ENCODE measurements at regions not wholly inside any gene's neighbourhood (a gene's known extent, or its start where the extent isn't known, plus 50 kb on each side); places are given as distances from the start of the nearest gene placed in this dataset.

DNA sequence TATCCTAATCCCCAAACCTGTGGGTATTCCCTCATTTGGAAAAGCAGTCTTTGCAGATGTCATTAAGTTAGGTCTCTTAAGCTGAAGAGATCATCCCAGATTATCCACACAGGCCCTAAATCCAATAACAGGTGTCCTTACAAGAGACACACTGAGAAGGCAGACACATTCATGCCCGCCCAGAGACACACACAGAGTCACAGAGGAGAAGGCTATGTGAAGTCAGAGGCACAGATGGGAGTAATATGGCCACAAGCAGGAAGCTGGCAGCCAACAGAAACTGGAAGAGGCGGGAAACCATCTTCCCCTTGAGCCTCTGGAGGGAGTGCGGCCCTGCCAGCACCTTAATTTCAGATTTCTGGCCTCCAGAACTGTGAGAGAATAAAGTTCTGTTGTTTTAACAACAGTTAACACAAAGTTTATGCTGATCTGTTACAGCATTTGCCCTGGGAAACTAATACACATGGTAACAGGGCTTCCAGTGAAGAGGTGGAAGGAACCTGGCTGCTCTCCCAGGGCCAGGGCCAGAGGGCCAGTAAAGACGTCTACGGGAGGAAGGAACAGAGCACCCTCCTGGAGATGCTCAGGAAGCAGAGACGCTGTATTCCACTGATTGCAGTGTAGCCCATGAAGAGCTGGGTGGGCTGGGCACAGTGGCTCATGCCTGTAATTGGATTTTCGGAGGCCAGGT is 217.5 kb downstream of the GLI2 start:
- TF ChIP-seq, protein P1, sequence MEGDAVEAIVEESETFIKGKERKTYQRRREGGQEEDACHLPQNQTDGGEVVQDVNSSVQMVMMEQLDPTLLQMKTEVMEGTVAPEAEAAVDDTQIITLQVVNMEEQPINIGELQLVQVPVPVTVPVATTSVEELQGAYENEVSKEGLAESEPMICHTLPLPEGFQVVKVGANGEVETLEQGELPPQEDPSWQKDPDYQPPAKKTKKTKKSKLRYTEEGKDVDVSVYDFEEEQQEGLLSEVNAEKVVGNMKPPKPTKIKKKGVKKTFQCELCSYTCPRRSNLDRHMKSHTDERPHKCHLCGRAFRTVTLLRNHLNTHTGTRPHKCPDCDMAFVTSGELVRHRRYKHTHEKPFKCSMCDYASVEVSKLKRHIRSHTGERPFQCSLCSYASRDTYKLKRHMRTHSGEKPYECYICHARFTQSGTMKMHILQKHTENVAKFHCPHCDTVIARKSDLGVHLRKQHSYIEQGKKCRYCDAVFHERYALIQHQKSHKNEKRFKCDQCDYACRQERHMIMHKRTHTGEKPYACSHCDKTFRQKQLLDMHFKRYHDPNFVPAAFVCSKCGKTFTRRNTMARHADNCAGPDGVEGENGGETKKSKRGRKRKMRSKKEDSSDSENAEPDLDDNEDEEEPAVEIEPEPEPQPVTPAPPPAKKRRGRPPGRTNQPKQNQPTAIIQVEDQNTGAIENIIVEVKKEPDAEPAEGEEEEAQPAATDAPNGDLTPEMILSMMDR (IDR thresholded peaks at IDR 0.05): no peak
- Histone ChIP-seq H3K4me1 (peaks cover 10% of the 10 kb centered on the region), H3K4me3 (ENCODE audit: low read depth, low read length) (no peak overlapping the region), H3K79me2 (no peaks in the 10 kb centered on the region), H3K27me3 (ENCODE audit: control insufficient read depth, insufficient read depth, low read length) (no peaks in the 10 kb centered on the region), H3K9ac (no peak overlapping the region), H3K4me2 (ENCODE audit: low read length) (no peak overlapping the region), H3K27ac (no peak overlapping the region), H3K9me3 (ENCODE audit: control insufficient read depth, low read length) (no peaks in the 10 kb centered on the region), H2AFZ (no peak overlapping the region), H3K36me3 (ENCODE audit: control insufficient read depth, insufficient read depth, low read length) (no peaks in the 10 kb centered on the region)

GRCh38 chr2:120953843-120954584 is 218.3 kb downstream of the GLI2 start:
- Histone ChIP-seq H3K27me3 (ENCODE audit: control insufficient read depth, insufficient read depth, low read length) (no peaks in the 10 kb centered on the region), H3K36me3 (ENCODE audit: control insufficient read depth, insufficient read depth, low read length) (no peaks in the 10 kb centered on the region), H3K4me1 (peaks cover 7% of the 10 kb centered on the region), H3K4me2 (ENCODE audit: low read length) (no peak overlapping the region), H3K9ac (no peak overlapping the region), H3K4me3 (ENCODE audit: low read depth, low read length) (no peak overlapping the region), H3K27ac (no peak overlapping the region), H2AFZ (no peak overlapping the region), H3K79me2 (no peaks in the 10 kb centered on the region), H3K9me3 (ENCODE audit: control insufficient read depth, low read length) (no peaks in the 10 kb centered on the region)
- TF ChIP-seq, protein P1 (IDR thresholded peaks at IDR 0.05): no peak

- Histone ChIP-seq H3K4me1 (peaks cover under 1% of the 10 kb centered on the region), H3K27me3 (ENCODE audit: control insufficient read depth, insufficient read depth, low read length) (no peaks in the 10 kb centered on the region), H3K79me2 (no peaks in the 10 kb centered on the region), H3K27ac (no peak overlapping the region), H3K9me3 (ENCODE audit: control insufficient read depth, low read length) (no peaks in the 10 kb centered on the region), H3K9ac (no peak overlapping the region), H2AFZ (no peak overlapping the region), H3K4me2 (ENCODE audit: low read length) (no peak overlapping the region), H3K4me3 (ENCODE audit: low read depth, low read length) (no peak overlapping the region), H3K36me3 (ENCODE audit: control insufficient read depth, insufficient read depth, low read length) (no peaks in the 10 kb centered on the region)
- TF ChIP-seq, protein P1 (IDR thresholded peaks at IDR 0.05): no peak
Observed at GRCh38 chr2:120954939-120955338, 219.3 kb downstream of the GLI2 start.

DNA sequence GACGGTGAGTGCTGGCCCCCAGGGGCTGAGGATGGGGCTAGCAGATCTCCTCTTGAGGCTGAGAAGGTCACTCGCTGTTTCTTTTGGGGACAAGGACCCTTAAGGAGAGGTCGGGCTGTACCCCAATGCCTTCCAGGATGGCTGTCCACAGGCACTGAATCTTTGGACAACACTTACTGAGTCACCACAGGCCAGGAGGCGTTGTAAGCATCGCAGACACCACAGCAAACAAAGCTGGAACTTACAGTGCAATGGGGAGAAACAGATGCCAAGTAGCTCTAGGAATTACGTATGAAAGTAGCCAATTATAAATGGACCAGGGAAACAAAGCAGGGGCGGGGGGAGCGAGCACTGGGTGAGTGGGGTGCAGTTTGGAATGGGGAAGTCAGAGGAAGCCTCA is 219.8 kb downstream of the GLI2 start:
- Histone ChIP-seq H2AFZ (no peak overlapping the region), H3K9me3 (ENCODE audit: control insufficient read depth, low read length) (no peaks in the 10 kb centered on the region), H3K36me3 (ENCODE audit: control insufficient read depth, insufficient read depth, low read length) (no peaks in the 10 kb centered on the region), H3K4me1 (no peaks in the 10 kb centered on the region), H3K4me3 (ENCODE audit: low read depth, low read length) (no peak overlapping the region), H3K27me3 (ENCODE audit: control insufficient read depth, insufficient read depth, low read length) (no peaks in the 10 kb centered on the region), H3K79me2 (no peaks in the 10 kb centered on the region), H3K27ac (no peak overlapping the region), H3K9ac (no peak overlapping the region), H3K4me2 (ENCODE audit: low read length) (no peak overlapping the region)
- TF ChIP-seq, protein P1 (IDR thresholded peaks at IDR 0.05): no peak

Measured in parathyroid adenoma (tissue), 2 donors.